ENCODE measurements at regions not wholly inside any gene's neighbourhood (a gene's known extent, or its start where the extent isn't known, plus 50 kb on each side); places are given as distances from the start of the nearest gene placed in this dataset.

DNA sequence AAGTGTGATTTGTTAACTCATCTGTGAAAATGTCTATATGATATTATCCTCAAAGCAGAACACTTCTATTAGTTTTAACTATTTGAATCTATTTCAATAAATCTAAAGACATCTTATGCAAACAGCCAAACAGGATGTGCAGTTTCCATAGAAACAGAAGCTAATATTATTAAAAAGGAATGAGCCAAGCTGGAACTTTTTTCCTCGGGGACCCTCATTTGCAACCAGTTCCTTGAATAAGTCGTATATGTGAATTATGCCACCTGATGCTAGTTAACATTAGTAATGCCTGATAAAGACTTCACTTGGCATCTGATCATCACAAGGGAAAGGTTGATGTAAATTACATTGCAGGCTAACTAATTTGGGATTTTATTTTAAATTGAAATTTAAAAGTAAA is 216.9 kb upstream of the SMLR1 start:
- TF ChIP-seq, protein P1, sequence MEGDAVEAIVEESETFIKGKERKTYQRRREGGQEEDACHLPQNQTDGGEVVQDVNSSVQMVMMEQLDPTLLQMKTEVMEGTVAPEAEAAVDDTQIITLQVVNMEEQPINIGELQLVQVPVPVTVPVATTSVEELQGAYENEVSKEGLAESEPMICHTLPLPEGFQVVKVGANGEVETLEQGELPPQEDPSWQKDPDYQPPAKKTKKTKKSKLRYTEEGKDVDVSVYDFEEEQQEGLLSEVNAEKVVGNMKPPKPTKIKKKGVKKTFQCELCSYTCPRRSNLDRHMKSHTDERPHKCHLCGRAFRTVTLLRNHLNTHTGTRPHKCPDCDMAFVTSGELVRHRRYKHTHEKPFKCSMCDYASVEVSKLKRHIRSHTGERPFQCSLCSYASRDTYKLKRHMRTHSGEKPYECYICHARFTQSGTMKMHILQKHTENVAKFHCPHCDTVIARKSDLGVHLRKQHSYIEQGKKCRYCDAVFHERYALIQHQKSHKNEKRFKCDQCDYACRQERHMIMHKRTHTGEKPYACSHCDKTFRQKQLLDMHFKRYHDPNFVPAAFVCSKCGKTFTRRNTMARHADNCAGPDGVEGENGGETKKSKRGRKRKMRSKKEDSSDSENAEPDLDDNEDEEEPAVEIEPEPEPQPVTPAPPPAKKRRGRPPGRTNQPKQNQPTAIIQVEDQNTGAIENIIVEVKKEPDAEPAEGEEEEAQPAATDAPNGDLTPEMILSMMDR (IDR thresholded peaks at IDR 0.05): no peak
- TF ChIP-seq POLR2A (IDR thresholded peaks at IDR 0.05): no peak
